COLO829 (cell line): ENCODE measurements at regions not wholly inside any gene's neighbourhood (a gene's known extent, or its start where the extent isn't known, plus 50 kb on each side); places are given as distances from the start of the nearest gene placed in this dataset.
"Not testable (repeated sequence)": the region's sequence is repeated elsewhere in the genome, so short reads cannot be mapped to it uniquely, and the experiment has no call there.

Source experiments
- DNase-seq: peaks from one replicate; pipeline ENCODE4 v3.0.0; 2012; ENCODE audit warnings: low spot score

DNA sequence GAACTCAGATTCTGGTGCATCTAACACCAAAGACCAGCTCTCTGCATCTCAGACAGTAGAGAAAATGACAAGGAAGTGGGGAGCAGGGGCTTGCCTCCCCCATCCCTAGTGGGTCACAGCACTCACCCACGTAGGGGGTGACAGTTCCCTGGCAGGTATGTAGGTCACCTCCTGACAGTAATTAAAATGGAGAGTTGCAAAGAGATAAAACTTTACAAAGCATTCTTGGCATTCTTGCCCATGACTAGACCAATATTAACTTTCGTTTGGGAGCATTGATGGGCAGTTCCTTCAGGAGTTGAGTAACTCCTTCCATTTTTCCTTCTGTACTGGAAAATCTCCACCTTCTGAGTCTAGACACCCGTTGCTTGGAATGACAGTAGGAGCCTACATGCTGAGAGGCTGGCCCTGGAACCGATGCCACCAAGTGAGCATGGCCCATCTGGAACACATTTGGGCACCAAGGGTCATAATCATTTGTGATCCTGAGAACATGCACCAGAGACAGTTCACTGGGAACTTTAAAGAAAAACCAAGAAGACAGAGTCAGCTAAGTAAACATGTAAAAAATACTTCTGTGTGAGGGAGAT, 81.5 kb upstream of the MSX2 start:
- no peak for DNase-seq

DNA sequence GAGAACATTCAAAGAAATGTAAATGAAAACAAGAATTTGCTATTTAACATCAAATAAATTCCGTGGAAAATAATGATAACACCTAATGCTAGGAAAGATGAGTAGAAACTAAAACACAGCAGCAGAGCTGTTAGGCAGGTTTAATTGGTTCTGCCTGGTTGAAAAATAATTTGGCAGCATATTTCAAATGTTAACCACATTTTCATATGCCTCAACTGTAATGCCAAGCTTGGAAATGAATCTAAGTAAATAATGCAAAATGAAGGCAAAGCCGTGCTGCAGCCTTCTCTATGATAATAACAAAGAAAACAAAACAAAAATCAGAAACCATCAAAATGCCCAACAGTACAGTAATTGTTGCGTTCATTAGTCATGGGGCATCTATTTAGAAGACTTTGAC, 79.9 kb upstream of the MSX2 start:
- DNase-seq, result no peak

DNA sequence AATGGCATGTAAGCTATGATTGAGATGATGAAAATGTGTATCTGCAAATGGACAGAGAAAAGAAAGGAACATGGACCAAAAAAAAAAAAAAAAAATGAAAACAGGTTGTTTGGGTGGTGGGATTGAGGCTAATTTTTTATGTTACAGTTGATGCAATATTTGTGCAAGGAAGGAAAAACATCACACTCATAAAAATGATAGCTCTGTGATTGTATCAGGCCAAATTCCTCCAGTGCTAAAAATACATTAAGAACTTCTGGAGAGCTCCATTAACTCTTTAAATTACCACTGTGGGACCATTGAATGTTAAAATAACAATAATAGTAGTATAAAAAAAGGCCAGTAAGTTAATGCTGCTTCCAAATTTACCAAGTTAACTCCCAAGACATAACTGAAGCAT, 79.5 kb upstream of the MSX2 start:
- no peak for DNase-seq

DNA sequence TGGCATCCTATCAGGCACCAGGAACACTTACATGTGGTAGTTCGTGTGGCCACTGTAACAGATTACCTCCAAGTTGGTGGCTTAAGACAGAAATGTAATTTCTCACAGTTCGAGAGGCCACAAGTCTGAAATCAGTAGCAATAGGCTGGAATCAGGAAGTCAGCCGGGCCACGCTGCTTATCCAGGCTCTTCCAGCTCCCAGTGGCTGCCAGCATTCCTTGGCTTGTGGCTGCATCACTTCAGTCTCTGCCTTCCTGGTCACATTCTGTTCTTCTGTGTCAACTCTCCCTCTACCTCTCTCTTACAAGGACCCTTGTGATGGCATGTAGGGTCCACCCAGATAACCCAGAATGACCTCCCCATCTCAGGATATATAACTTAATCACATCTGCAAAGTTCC, 78.7 kb upstream of the MSX2 start:
- no peak for DNase-seq

DNA sequence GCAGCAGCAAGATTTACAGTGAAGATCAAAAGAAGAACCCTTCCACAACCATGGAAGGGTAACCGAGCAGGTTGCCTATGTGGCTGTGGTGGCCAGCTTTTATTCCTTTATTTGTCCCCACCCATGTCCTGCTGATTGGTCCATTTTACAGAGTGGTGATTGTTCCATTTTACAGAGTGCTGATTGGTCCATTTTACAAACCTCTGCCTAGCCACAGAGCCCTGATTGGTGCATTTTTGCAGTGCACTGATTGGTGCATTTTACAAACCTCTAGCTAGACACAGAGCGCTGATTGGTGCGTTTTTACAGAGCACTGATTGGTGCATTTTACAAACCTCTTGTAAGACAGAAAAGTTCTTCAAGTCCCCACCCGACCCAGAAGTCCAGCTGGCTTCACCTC, 75.8 kb upstream of the MSX2 start:
- not testable (repeated sequence) for DNase-seq

DNA sequence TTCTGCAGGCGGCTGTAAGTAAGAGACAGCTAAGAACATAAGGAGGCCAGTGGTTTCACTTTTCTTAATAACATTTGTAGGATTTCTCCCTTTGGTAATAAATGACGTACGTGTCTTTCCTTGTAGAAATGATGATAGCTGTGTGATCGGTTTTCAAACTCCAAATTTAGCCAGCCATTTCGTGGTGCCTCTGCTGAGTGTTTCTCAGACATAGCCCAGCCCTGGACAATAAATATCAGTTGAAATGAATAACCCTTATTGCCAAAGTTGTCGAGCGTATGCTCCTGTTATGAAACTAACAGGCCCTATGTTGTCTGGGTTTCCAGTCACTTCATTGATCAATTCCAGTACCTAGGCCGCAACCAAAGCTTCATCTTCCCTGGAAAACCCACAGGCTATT, 75.0 kb upstream of the MSX2 start:
- no peak for DNase-seq

DNA sequence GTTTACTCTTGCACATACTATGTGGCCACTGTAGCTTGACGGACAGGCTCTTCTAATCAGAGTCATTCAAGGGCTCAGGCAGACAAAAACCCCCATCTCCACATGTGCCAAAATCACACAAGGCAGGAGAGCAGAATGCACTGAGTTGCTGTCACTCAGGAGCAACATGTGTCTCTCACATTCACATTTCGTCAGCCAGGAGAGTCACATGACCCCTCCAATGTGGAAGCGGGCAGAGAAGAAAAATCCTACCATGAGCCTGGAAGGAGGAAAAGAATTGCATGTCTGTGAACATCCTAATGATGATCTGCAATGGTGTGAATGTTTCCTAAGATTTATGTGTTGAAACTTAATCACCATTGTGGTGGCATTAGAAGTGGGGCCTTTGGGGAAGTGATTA, 69.9 kb upstream of the MSX2 start:
- no peak for DNase-seq

DNA sequence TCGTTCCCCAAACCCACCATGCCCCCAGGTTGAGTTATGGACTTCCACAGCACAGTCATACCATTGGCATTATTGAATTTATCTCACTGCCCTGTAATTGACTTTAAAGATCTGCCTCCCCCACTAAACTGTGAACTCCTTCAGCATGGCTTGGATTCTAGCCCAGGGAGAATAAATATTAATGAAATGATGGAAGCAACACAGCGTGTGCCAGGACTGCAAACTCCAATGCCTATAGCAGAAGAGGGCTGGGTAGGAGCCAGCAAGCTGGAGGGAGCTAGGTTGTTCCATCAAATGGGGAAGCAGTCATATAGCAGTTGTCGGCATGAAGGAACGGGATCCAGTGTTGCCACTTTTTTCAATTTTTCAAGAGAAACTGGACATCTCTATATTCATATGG, 69.0 kb upstream of the MSX2 start:
- no peak for DNase-seq

DNA sequence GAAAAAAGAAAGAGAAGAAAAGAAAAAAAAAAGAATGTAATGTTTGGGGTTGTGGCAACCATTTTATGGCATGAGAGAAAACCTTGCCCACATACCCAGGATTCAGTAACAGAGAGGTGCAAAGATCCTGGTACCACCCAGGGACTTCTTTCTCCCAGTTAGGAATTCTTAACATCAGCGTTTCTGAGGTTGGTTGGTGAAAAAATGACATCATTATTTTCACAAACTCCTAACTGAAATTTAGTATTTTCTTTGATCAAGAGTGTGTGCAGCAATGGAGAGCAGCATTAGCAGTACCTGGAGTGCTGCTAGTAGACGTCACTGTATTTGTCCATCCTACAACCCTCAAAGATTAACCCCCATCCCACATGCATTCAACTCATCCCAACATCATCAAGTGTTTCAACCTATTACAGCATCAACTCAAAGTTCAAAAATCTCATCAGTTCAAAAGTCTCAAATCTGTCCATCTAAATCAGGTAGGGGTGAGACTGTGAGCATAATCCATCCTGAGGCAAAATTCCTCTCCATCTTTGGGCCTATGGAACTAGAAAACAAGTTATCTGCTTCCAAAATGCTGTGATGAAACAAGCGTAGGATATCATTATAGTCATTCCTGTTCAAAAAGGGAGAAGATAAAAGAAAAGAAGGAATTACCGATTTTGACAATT, 60.1 kb upstream of the MSX2 start:
- DNase-seq, result no peak

DNA sequence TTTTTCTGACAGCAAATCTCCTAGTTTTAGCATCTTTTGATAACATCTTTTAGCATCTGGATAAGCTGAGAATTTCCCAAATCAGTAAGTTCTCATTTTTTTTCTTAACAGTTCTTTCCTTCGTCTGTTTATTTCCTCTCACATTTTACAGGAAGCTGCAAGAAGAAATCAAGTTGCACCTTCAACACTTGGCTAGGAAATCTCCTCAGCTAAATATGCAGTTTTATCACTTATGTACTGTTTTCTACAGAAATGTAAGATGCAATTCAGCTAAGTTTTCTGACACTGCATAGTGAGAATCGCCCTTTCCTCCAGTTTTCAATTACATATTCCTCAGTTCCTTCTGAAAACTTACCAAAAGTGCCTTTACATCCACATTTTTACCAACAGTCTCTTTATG, 59.0 kb upstream of the MSX2 start:
- no peak for DNase-seq

DNA sequence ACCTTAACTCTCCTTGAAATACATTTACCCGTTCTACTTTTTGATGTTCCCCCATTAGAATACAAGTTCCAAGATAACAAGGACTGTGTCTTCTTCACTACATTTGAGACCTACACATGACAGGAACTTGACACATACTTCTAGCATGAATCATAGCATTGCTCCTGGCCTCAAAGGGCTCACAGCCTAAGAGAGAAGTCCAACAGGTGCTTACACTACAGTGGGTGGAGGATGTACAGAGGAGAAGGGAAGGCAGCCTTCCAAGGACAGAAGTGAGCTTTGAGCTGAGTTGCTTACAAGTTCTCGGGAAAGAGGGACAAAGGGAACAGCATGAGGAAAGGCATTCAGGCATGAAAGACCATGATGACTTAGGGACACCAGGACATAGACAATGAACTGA, 56.9 kb upstream of the MSX2 start:
- DNase-seq, result no peak

DNA sequence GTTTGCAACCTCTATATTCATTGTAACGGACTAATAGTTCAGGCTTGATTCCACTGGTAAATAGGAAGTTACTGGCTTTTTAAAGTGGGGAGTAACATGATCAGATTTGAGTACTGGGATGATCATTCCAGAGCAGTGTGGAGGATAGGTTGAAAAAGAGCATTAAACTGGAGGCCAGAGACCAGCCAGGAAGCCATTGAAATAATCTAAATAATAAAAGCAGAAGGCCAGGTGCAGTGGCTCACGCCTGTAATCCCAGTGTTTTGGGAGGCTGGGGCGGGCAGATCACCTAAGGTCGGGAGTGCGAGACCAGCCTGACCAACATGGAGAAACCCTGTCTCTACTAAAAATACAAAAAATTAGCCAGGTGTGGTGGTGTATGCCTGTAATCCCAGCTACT, 56.0 kb upstream of the MSX2 start:
- no peak for DNase-seq
